HFFc6 (cell line): ENCODE measurements at regions not wholly inside any gene's neighbourhood (a gene's known extent, or its start where the extent isn't known, plus 50 kb on each side); places are given as distances from the start of the nearest gene placed in this dataset.

Experiments
- DNase-seq: peaks from one replicate; pipeline ENCODE4 v3.0.0-alpha.2; 2018
- H3K27ac Mint-ChIP-seq: 2 replicates; pipeline ENCODE4 v1.8.0; 2020; ENCODE audit warnings: mild to moderate bottlenecking, mixed read lengths
- H3K27me3 Mint-ChIP-seq: 2 replicates; pipeline ENCODE4 v1.8.0; 2021; ENCODE audit warnings: mild to moderate bottlenecking, moderate library complexity, mixed read lengths; ENCODE audit not compliant: insufficient read depth
- H3K36me3 Mint-ChIP-seq: 2 replicates; pipeline ENCODE4 v1.8.0; 2021; ENCODE audit warnings: low read depth, mixed read lengths
- H3K4me1 Mint-ChIP-seq: 2 replicates; pipeline ENCODE4 v1.8.0; 2020; ENCODE audit warnings: low read depth, mixed read lengths
- H3K4me3 Mint-ChIP-seq: 2 replicates; pipeline ENCODE4 v1.8.0; 2020; ENCODE audit warnings: mild to moderate bottlenecking, moderate library complexity, mixed read lengths
- H3K9me3 Mint-ChIP-seq: 2 replicates; pipeline ENCODE4 v1.8.0; 2020; ENCODE audit warnings: mild to moderate bottlenecking, mixed read lengths
- TF ChIP-seq, protein P1 (sequence below): fragments of 200-600 bp; sonication (generic); IDR thresholded peaks from 2 replicates; pipeline ENCODE4 v1.5.0; 2021; ENCODE audit warnings: antibody characterized with exemption, mild to moderate bottlenecking

GRCh38 chr3:106610362-106610959, 741.6 kb upstream of the CBLB start:
- H3K36me3 Mint-ChIP-seq = peaks cover 18% of the 10 kb centered on the region

DNA sequence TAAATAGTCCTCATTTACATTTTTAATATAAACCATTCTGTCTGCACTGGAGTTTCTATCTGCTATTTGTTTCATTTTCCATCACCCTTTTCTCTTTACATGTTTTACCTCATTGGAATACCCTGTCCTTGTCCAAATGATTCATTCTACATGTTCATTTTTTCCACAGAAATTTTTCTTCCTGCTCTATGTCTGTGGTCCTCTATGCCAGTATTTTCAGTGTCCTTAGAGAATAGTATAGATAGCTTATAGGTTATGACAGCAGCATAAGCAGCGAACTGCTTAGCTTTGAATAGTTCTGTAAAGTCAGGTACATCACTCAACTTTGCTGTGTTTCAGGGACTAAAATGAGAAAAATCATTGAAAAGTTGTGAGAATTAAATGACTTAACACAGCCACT, 742.3 kb upstream of the CBLB start:
- Mint-ChIP-seq H3K9me3 (peaks cover 14% of the 10 kb centered on the region), H3K36me3 (peaks cover 18% of the 10 kb centered on the region), H3K4me3 (no peak overlapping the region), H3K4me1 (peaks cover 36% of the 10 kb centered on the region), H3K27ac (no peak overlapping the region; the same call in 1 of the 2 replicates), H3K27me3 (no peaks in the 10 kb centered on the region)
- TF ChIP-seq, protein P1, sequence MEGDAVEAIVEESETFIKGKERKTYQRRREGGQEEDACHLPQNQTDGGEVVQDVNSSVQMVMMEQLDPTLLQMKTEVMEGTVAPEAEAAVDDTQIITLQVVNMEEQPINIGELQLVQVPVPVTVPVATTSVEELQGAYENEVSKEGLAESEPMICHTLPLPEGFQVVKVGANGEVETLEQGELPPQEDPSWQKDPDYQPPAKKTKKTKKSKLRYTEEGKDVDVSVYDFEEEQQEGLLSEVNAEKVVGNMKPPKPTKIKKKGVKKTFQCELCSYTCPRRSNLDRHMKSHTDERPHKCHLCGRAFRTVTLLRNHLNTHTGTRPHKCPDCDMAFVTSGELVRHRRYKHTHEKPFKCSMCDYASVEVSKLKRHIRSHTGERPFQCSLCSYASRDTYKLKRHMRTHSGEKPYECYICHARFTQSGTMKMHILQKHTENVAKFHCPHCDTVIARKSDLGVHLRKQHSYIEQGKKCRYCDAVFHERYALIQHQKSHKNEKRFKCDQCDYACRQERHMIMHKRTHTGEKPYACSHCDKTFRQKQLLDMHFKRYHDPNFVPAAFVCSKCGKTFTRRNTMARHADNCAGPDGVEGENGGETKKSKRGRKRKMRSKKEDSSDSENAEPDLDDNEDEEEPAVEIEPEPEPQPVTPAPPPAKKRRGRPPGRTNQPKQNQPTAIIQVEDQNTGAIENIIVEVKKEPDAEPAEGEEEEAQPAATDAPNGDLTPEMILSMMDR = no peak
- no peak for DNase-seq

More at GRCh38 chr3:106610362-106610959, 741.6 kb upstream of the CBLB start:
- TF ChIP-seq, protein P1 = no peak
- H3K4me3 Mint-ChIP-seq = peak overlapping the region; percentile 29
- peaks cover 14% of the 10 kb centered on the region for H3K9me3 Mint-ChIP-seq
- peak; percentile 35 for DNase-seq
- peak overlapping the region; percentile 2 for H3K27ac Mint-ChIP-seq
- H3K4me1 Mint-ChIP-seq = peaks cover 30% of the 10 kb centered on the region
- no peaks in the 10 kb centered on the region for H3K27me3 Mint-ChIP-seq

DNA sequence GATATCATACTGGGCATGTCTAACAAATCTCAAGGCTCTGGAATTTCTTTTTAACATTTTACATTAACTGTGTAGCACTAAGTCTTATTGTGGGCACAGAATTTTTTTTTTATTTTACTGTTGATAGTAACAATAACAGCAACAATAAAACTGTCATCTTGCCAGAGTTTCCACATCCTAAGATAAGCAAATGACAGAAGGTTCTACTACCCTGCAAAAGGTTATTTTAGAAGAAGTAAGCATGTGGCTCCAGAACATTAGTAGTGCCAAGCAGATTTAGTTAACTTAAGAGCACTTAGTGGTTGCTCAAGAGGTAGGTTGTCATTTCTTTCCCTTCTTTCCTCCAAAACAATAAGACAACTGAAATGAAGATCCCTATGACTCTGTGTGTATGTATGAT, 743.0 kb upstream of the CBLB start:
- Mint-ChIP-seq H3K4me3 (no peak overlapping the region), H3K9me3 (peaks cover 14% of the 10 kb centered on the region), H3K4me1 (peaks cover 43% of the 10 kb centered on the region), H3K27me3 (no peaks in the 10 kb centered on the region), H3K36me3 (peaks cover 18% of the 10 kb centered on the region), H3K27ac (no peak overlapping the region)
- TF ChIP-seq, protein P1 = no peak
- DNase-seq = no peak

DNA sequence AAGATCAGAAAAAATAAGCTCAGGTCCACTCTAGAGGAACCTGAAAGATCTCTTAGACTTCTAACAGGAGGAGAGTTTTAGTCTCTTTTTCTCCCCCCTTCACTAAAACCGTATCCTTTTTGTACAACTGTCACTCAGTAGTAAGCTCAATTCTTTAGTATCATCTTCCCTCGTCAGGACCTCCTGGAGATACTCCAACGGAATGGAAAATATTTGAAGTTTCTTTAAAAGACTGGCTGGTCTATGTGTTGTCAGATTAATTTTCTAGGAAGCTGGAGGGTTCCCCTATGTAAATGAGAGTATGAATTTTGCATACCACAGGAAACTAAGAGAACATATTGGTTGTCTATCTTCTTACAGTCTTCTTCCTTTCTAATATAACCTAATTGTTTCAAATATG, 747.7 kb upstream of the CBLB start:
- H3K9me3 Mint-ChIP-seq = peaks cover 14% of the 10 kb centered on the region
- H3K4me3 Mint-ChIP-seq = no peak overlapping the region
- no peak for DNase-seq
- peaks cover 19% of the 10 kb centered on the region for H3K36me3 Mint-ChIP-seq
- TF ChIP-seq, protein P1 = no peak
- H3K27ac Mint-ChIP-seq = 0 out of 2 replicates have a peak overlapping the region, but pooled peaks have one; percentile 36
- peaks cover 32% of the 10 kb centered on the region for H3K4me1 Mint-ChIP-seq
- no peaks in the 10 kb centered on the region for H3K27me3 Mint-ChIP-seq

- Mint-ChIP-seq H3K36me3 (peaks cover 23% of the 10 kb centered on the region), H3K27me3 (no peaks in the 10 kb centered on the region), H3K9me3 (peaks cover 14% of the 10 kb centered on the region), H3K4me1 (peaks cover 27% of the 10 kb centered on the region), H3K4me3 (no peak overlapping the region), H3K27ac (peak overlapping the region; percentile 36)
- DNase-seq = peak; percentile 13
- TF ChIP-seq, protein P1 = no peak
Measured at GRCh38 chr3:106617276-106617675, 748.5 kb upstream of the CBLB start.
